IMR-90 (cell line): ENCODE measurements at regions not wholly inside any gene's neighbourhood (a gene's known extent, or its start where the extent isn't known, plus 50 kb on each side); places are given as distances from the start of the nearest gene placed in this dataset.

Source experiments
- ATAC-seq: fragments of 200-7000 bp; cut with Tn5 transposase; 2 replicates; pipeline ENCODE4 v1.9.1; 2020; ENCODE audit warnings: low read depth, mild to moderate bottlenecking, moderate library complexity
- BruUV-seq: library from RNA; stranded (reverse); fragments of 400-500 nt; replicated peaks from 2 replicates; lab custom pipeline; 2021; lab: Mats Ljungman, UMichigan
- CTCF ChIA-PET: fragments of 300-600 bp; formaldehyde crosslinking; extraction: SDS; loops from one replicate; lab custom pipeline; 2021; ENCODE audit warnings: antibody characterized with exemption; lab: Yijun Ruan, JAX
- POLR2A ChIA-PET: fragments of 300-600 bp; sonication (Branson Sonifier 250); formaldehyde crosslinking; loops from one replicate; lab custom pipeline; 2022; ENCODE audit warnings: antibody characterized with exemption; ENCODE audit not compliant: unreplicated experiment; lab: Charles Lee
- DNase-seq: peaks from one replicate; pipeline ENCODE4 v3.0.0; 2013
- H2AFZ ChIP-seq: replicated peaks from 2 replicates; pipeline ENCODE3; 2013; ENCODE audit warnings: low read length, mild to moderate bottlenecking; ENCODE audit not compliant: poor library complexity
- H2AK5ac ChIP-seq: 2 replicates; pipeline ENCODE4 v1.6.1; 2013; ENCODE audit warnings: low read depth, low read length, inconsistent platforms
- H2AK9ac ChIP-seq: replicated peaks from 2 replicates; pipeline ENCODE3; 2013; ENCODE audit warnings: mild to moderate bottlenecking, low read depth, low read length, moderate library complexity; ENCODE audit not compliant: poor library complexity
- H2BK120ac ChIP-seq: 2 replicates; pipeline ENCODE4 v1.6.1; 2013; ENCODE audit warnings: low read depth, low read length, inconsistent platforms
- H2BK15ac ChIP-seq: 3 replicates; pipeline ENCODE4 v1.6.1; 2013; ENCODE audit warnings: low read depth, low read length, inconsistent platforms
- H2BK20ac ChIP-seq: 2 replicates; pipeline ENCODE4 v1.6.1; 2013; ENCODE audit warnings: low read depth, mild to moderate bottlenecking, inconsistent platforms, low read length, moderate library complexity
- H2BK5ac ChIP-seq: 2 replicates; pipeline ENCODE4 v1.6.1; 2013; ENCODE audit warnings: mild to moderate bottlenecking, low read depth, low read length, inconsistent platforms; ENCODE audit not compliant: poor library complexity, severe bottlenecking
- H3K14ac ChIP-seq: replicated peaks from 2 replicates; pipeline ENCODE4 v1.6.1; 2013; ENCODE audit warnings: low read depth, low read length, inconsistent platforms
- H3K18ac ChIP-seq: 2 replicates; pipeline ENCODE4 v1.6.1; 2013; ENCODE audit warnings: low read depth, low read length, control low read depth
- H3K23ac ChIP-seq: 2 replicates; pipeline ENCODE4 v1.6.1; 2013; ENCODE audit warnings: low read depth, low read length, inconsistent platforms
- H3K27ac ChIP-seq: 2 replicates; pipeline ENCODE4 v1.5.1; 2013; ENCODE audit warnings: mild to moderate bottlenecking, control low read depth, low read length; ENCODE audit not compliant: insufficient read depth
- H3K27me3 ChIP-seq: 2 replicates; pipeline ENCODE4 v1.6.1; 2013; ENCODE audit warnings: low read length; ENCODE audit not compliant: control insufficient read depth, insufficient read depth
- H3K36me3 ChIP-seq: 2 replicates; pipeline ENCODE4 v1.6.1; 2013; ENCODE audit warnings: low read length, mixed read lengths; ENCODE audit not compliant: control insufficient read depth, insufficient read depth
- H3K4ac ChIP-seq: 2 replicates; pipeline ENCODE4 v1.6.1; 2013; ENCODE audit warnings: low read depth, low read length, inconsistent platforms
- H3K4me1 ChIP-seq: 2 replicates; pipeline ENCODE4 v1.6.1; 2013; ENCODE audit warnings: low read length, mixed read lengths; ENCODE audit not compliant: control insufficient read depth, insufficient read depth
- H3K4me2 ChIP-seq: 2 replicates; pipeline ENCODE4 v1.6.1; 2013; ENCODE audit warnings: low read depth, mild to moderate bottlenecking, control low read depth, low read length, moderate library complexity
- H3K4me3 ChIP-seq: 2 replicates; pipeline ENCODE4 v1.5.1; 2013; ENCODE audit warnings: low read depth, mild to moderate bottlenecking, control low read depth, low read length, moderate library complexity; ENCODE audit not compliant: insufficient read depth
- H3K56ac ChIP-seq: 2 replicates; pipeline ENCODE4 v1.6.1; 2013; ENCODE audit warnings: low read length, inconsistent platforms; ENCODE audit not compliant: insufficient read depth; ENCODE audit errors: extremely low read depth
- H3K79me1 ChIP-seq, 2 experiments: 2 replicates each; pipeline ENCODE4 v1.6.1; 2013; ENCODE audit warnings: low read length in 2 of 2, inconsistent platforms in 1 of 2, low read depth in 1 of 2
- H3K9ac ChIP-seq: 2 replicates; pipeline ENCODE4 v1.6.1; 2013; ENCODE audit warnings: low read depth, low read length, control low read depth
- H3K9me1 ChIP-seq: 2 replicates; pipeline ENCODE4 v1.6.1; 2013; ENCODE audit warnings: low read length, inconsistent platforms; ENCODE audit not compliant: insufficient read depth
- H3K9me3 ChIP-seq: 2 replicates; pipeline ENCODE4 v1.6.1; 2013; ENCODE audit warnings: low read length; ENCODE audit not compliant: control insufficient read depth, insufficient read depth
- H4K20me1 ChIP-seq: 2 replicates; pipeline ENCODE4 v1.6.1; 2013; ENCODE audit warnings: low read length, inconsistent platforms; ENCODE audit not compliant: insufficient read depth
- H4K5ac ChIP-seq: 2 replicates; pipeline ENCODE4 v1.6.1; 2013; ENCODE audit warnings: mild to moderate bottlenecking, low read depth, low read length, control low read depth
- H4K8ac ChIP-seq, 2 experiments: 2 replicates each; pipeline ENCODE4 v1.6.1; 2013; ENCODE audit warnings: low read depth in 2 of 2, low read length in 2 of 2, control low read depth in 1 of 2, inconsistent platforms in 1 of 2
- H4K91ac ChIP-seq: 2 replicates; pipeline ENCODE4 v1.6.1; 2013; ENCODE audit warnings: low read depth, low read length, inconsistent platforms; ENCODE audit not compliant: insufficient read depth
- BHLHE40 ChIP-seq: fragments of 150-350 bp; IDR thresholded peaks from 2 replicates; pipeline ENCODE4 v1.6.1; 2016; ENCODE audit warnings: mild to moderate bottlenecking, low read depth, low read length
- MAFK ChIP-seq: IDR thresholded peaks from 2 replicates; pipeline ENCODE4 v1.6.1; 2012; ENCODE audit warnings: low read depth, low read length, improper control_type of control experiment
- MAZ ChIP-seq: IDR thresholded peaks from 2 replicates; pipeline ENCODE4 v1.6.1; 2012; ENCODE audit warnings: low read depth, mild to moderate bottlenecking, low read length, improper control_type of control experiment, moderate library complexity, borderline replicate concordance
- MXI1 ChIP-seq: IDR thresholded peaks from 2 replicates; pipeline ENCODE4 v1.6.1; 2012; ENCODE audit warnings: low read depth, mild to moderate bottlenecking, low read length, moderate library complexity, borderline replicate concordance
- POLR2A ChIP-seq: IDR thresholded peaks from 2 replicates; pipeline ENCODE4 v1.6.1; 2012; ENCODE audit warnings: mild to moderate bottlenecking, low read depth, low read length
- RFX5 ChIP-seq: IDR thresholded peaks from 2 replicates; pipeline ENCODE4 v1.8.0; 2012; ENCODE audit warnings: low read depth, mild to moderate bottlenecking, low read length, moderate library complexity
- WGBS, 2 experiments: methylation state at CpG; one replicate each; pipeline versions ENCODE4 v1.1.5 to v1.1.7; 2013; ENCODE audit warnings: missing lambda C conversion rate in 2 of 2; ENCODE audit not compliant: insufficient read length in 1 of 2; ENCODE audit errors: extremely low coverage in 2 of 2; 5-methylcytosine and 5-hydroxymethylcytosine counted together
- dilution Hi-C: fragments of 300-500 bp; cut with HindIII; formaldehyde crosslinking; loops from one replicate; pipeline ENCODE4 v1.14.3; 2018; ENCODE audit warnings: low sequenced_read_pairs; ENCODE audit not compliant: unreplicated experiment
- in situ Hi-C: fragments of 300-500 bp; cut with MboI; formaldehyde crosslinking; loops from 3 replicates; pipeline ENCODE4 v1.14.3; 2019; ENCODE audit warnings: low sequenced_read_pairs, inconsistent platforms, mixed read lengths
- intact Hi-C: fragments of 100-400 bp; cut with micrococcal nuclease; formaldehyde crosslinking; loops from 2 replicates; pipeline ENCODE4 v1.10.0; 2022
- TF ChIP-seq, protein P1 (sequence below): fragments of 150-350 bp; IDR thresholded peaks from 2 replicates; pipeline ENCODE4 v1.6.1; 2016; ENCODE audit warnings: low read depth, mild to moderate bottlenecking, low read length, moderate library complexity, borderline replicate concordance

GRCh38 chr1:34396042-34396441 lies 219.3 kb downstream of the C1orf94 start:
- Histone ChIP-seq H2BK120ac (no peak overlapping the region), H3K18ac (no peak overlapping the region), H3K4me3 (no peak overlapping the region), H3K23ac (no peak overlapping the region), H4K8ac (no peak overlapping the region), H2AK9ac (no peak overlapping the region), H2BK20ac (no peak overlapping the region), H4K91ac (no peak overlapping the region), H2AK5ac (no peak overlapping the region), H3K36me3 (no peaks in the 10 kb centered on the region), H3K9me1 (no peaks in the 10 kb centered on the region), H3K4me1 (no peaks in the 10 kb centered on the region), H3K56ac (no peak overlapping the region), H4K20me1 (no peaks in the 10 kb centered on the region), H2BK5ac (no peak overlapping the region), H3K9ac (no peak overlapping the region), H3K79me1 (no peaks in the 10 kb centered on the region), H3K4ac (no peak overlapping the region), H3K9me3 (peaks cover 7% of the 10 kb centered on the region), H3K14ac (no peak overlapping the region), H3K27me3 (no peaks in the 10 kb centered on the region), H2BK15ac (no peak overlapping the region), H3K27ac (no peak overlapping the region), H4K5ac (no peak overlapping the region), H3K4me2 (no peak overlapping the region), H2AFZ (no peak overlapping the region)
- no peak for DNase-seq
- intact Hi-C loops: no loop called here
- BruUV-seq: no TSS peak
- in situ Hi-C loops: no loop called here
- CTCF ChIA-PET: no interaction called here
- POLR2A ChIA-PET: no interaction called here
- WGBS, 2 experiments: no CpG with 5 or more reads among the region's 2 CpGs
- ATAC-seq: no peak
- dilution Hi-C loops: no loop called here
- no peak for TF ChIP-seq MAZ
- TF ChIP-seq MAFK: no peak
- no peak for TF ChIP-seq BHLHE40
- TF ChIP-seq, protein P1, sequence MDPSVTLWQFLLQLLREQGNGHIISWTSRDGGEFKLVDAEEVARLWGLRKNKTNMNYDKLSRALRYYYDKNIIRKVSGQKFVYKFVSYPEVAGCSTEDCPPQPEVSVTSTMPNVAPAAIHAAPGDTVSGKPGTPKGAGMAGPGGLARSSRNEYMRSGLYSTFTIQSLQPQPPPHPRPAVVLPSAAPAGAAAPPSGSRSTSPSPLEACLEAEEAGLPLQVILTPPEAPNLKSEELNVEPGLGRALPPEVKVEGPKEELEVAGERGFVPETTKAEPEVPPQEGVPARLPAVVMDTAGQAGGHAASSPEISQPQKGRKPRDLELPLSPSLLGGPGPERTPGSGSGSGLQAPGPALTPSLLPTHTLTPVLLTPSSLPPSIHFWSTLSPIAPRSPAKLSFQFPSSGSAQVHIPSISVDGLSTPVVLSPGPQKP: no peak
- TF ChIP-seq POLR2A: no peak
- TF ChIP-seq MXI1: no peak
- TF ChIP-seq RFX5: no peak
